ENCODE measurements at regions not wholly inside any gene's neighbourhood (a gene's known extent, or its start where the extent isn't known, plus 50 kb on each side); places are given as distances from the start of the nearest gene placed in this dataset.
A peak's percentile ranks its signal among the peaks of the same experiment; 100 is the strongest.

DNA sequence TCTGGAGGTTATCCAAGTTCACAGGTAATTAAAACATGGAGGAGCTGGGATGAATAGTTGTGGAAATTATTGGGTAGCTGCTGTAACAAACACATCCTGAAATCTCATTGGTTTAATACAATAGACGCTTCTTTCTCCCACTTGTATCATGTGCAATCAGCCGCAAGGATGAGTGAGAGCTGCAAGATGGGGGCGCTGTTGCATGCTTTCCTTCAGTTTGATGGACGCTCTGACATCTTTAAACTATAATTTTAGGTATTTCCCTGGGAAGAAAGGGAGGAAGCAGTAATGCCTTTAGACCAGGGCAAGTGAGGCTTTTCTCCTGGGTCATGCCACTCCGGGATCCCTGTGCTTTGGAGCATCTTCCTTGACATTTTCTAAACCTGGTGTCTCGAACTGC lies 178.7 kb downstream of the PAWR start:
- FAIRE-seq (no peak), DNase-seq (ENCODE audit: low read depth) (no peak)
- peaks cover 1% of the 10 kb centered on the region for H3K9me3 Mint-ChIP-seq (ENCODE audit: unreplicated experiment)
- Histone ChIP-seq H3K27me3 (ENCODE audit: insufficient read depth, low read length) (no peaks in the 10 kb centered on the region), H3K4me3 (ENCODE audit: insufficient read depth, low read depth, low read length) (no peak overlapping the region), H3K79me2 (ENCODE audit: insufficient read depth, low read length) (no peaks in the 10 kb centered on the region), H4K20me1 (ENCODE audit: insufficient read depth, low read length) (no peaks in the 10 kb centered on the region), H3K9me3 (ENCODE audit: insufficient read depth, low read depth, low read length) (no peaks in the 10 kb centered on the region), H3K36me3 (ENCODE audit: insufficient read depth, low read length) (no peaks in the 10 kb centered on the region), H3K9ac (ENCODE audit: low read length) (no peak overlapping the region), H3K27ac (ENCODE audit: low read depth, low read length) (no peak overlapping the region), H2AFZ (ENCODE audit: low read depth, low read length) (no peak overlapping the region), H3K4me2 (ENCODE audit: low read length) (no peak overlapping the region), H3K4me1 (ENCODE audit: insufficient read depth, low read length) (peaks cover 7% of the 10 kb centered on the region)
- H3K4me1 Mint-ChIP-seq (ENCODE audit: low read depth, unreplicated experiment): peaks cover 10% of the 10 kb centered on the region
- no peak overlapping the region for H3K4me3 Mint-ChIP-seq (ENCODE audit: unreplicated experiment)
- no peak overlapping the region for H3K27ac Mint-ChIP-seq (ENCODE audit: unreplicated experiment)
- no peaks in the 10 kb centered on the region for H3K27me3 Mint-ChIP-seq (ENCODE audit: low read depth, unreplicated experiment)
- peak; percentile 32 for TF ChIP-seq CTCF (IDR thresholded peaks at IDR 0.05; ENCODE audit: insufficient read depth, low read depth, low read length)
- no peak for TF ChIP-seq EZH2 (IDR thresholded peaks at IDR 0.05; ENCODE audit: insufficient read depth, low read length)
- H3K36me3 Mint-ChIP-seq (ENCODE audit: low read depth, unreplicated experiment): peaks cover 7% of the 10 kb centered on the region

DNA sequence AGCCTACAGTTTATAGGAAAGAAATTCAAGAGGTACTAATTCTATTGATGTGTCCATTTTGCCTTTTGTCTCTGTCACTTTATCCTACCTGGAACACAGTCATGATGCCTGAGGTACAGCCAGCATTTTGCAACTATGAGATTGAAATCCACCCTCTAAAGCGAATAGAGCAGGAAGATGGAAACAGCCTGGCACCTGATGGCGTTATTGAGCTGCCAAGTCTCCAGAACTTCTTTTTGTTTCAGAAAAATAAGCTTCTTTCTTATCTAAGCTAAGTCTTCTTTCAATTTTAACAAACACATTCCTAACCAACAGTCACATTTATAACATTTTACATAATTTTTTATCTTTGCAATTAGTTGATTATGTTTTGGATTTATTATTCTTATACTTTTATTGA lies 182.1 kb downstream of the PAWR start:
- H3K36me3 Mint-ChIP-seq (ENCODE audit: low read depth, unreplicated experiment): peaks cover 14% of the 10 kb centered on the region
- H3K9me3 ChIP-seq (ENCODE audit: insufficient read depth, low read depth, low read length): no peaks in the 10 kb centered on the region
- no peak overlapping the region for H2AFZ ChIP-seq (ENCODE audit: low read depth, low read length)

More for the DNA sequence above, 182.1 kb downstream of the PAWR start:
- no peak for FAIRE-seq
- Histone ChIP-seq H3K9ac (ENCODE audit: low read length) (no peak overlapping the region), H3K4me2 (ENCODE audit: low read length) (no peak overlapping the region), H3K4me3 (ENCODE audit: insufficient read depth, low read depth, low read length) (no peak overlapping the region), H3K4me1 (ENCODE audit: insufficient read depth, low read length) (no peaks in the 10 kb centered on the region), H4K20me1 (ENCODE audit: insufficient read depth, low read length) (no peaks in the 10 kb centered on the region), H3K27me3 (ENCODE audit: insufficient read depth, low read length) (no peaks in the 10 kb centered on the region), H3K79me2 (ENCODE audit: insufficient read depth, low read length) (no peaks in the 10 kb centered on the region), H3K36me3 (ENCODE audit: insufficient read depth, low read length) (no peaks in the 10 kb centered on the region), H3K27ac (ENCODE audit: low read depth, low read length) (no peak overlapping the region)
- Mint-ChIP-seq H3K4me1 (ENCODE audit: low read depth, unreplicated experiment) (no peaks in the 10 kb centered on the region), H3K27me3 (ENCODE audit: low read depth, unreplicated experiment) (no peaks in the 10 kb centered on the region), H3K27ac (ENCODE audit: unreplicated experiment) (no peak overlapping the region), H3K4me3 (ENCODE audit: unreplicated experiment) (no peak overlapping the region), H3K9me3 (ENCODE audit: unreplicated experiment) (peaks cover 1% of the 10 kb centered on the region)
- TF ChIP-seq EZH2 (IDR thresholded peaks at IDR 0.05; ENCODE audit: insufficient read depth, low read length) (no peak), CTCF (IDR thresholded peaks at IDR 0.05; ENCODE audit: insufficient read depth, low read depth, low read length) (no peak)
- no peak for DNase-seq (ENCODE audit: low read depth)
